Testis (tissue), 2 donors: ENCODE measurements at regions not wholly inside any gene's neighbourhood (a gene's known extent, or its start where the extent isn't known, plus 50 kb on each side); places are given as distances from the start of the nearest gene placed in this dataset.
"Not testable (repeated sequence)": the region's sequence is repeated elsewhere in the genome, so short reads cannot be mapped to it uniquely, and the experiment has no call there.

Experiments
- DNase-seq: peaks from one replicate; pipeline ENCODE4 v3.0.0-alpha.2; 2019
- H3K27ac ChIP-seq, 2 donors: fragments of 200-600 bp; sonication (generic); one replicate each; pipeline ENCODE4 v1.5.1; 2019
- H3K27me3 ChIP-seq: fragments of 200-600 bp; sonication (generic); one replicate; pipeline ENCODE4 v1.5.1; 2019
- H3K36me3 ChIP-seq: fragments of 200-600 bp; sonication (generic); one replicate; pipeline ENCODE4 v1.5.1; 2017; ENCODE audit warnings: low read depth; ENCODE audit errors: missing control alignments
- H3K4me1 ChIP-seq: fragments of 200-600 bp; sonication (generic); one replicate; pipeline ENCODE4 v1.5.1; 2019
- H3K4me3 ChIP-seq, 2 donors: fragments of 200-600 bp; sonication (generic); one replicate each; pipeline ENCODE4 v1.5.1; 2017 to 2019
- H3K9me3 ChIP-seq: fragments of 200-600 bp; sonication (generic); one replicate; pipeline ENCODE4 v1.5.1; 2017
- CTCF ChIP-seq, 3 experiments: fragments of 450-650 bp in 2 of 3; fragments of 200-600 bp in 1 of 3; sonication (generic) in 1 of 3; IDR thresholded peaks; one replicate each; pipeline ENCODE4 v1.5.1; 2016 to 2019; ENCODE audit warnings: antibody characterized with exemption in 3 of 3, mild to moderate bottlenecking in 2 of 3, moderate library complexity in 1 of 3
- POLR2A ChIP-seq: fragments of 450-650 bp; IDR thresholded peaks from one replicate; pipeline ENCODE4 v1.6.1; 2017; ENCODE audit warnings: antibody characterized with exemption, mild to moderate bottlenecking, moderate library complexity
- WGBS, 2 donors: methylation state at CpG; one replicate each; pipeline ENCODE4 v1.1.5; 2018; 5-methylcytosine and 5-hydroxymethylcytosine counted together
- intact Hi-C: fragments of 100-400 bp; cut with DNase I; formaldehyde crosslinking; loops from one replicate; pipeline ENCODE4 v1.15.1; 2023; ENCODE audit warnings: low total_unique reads

- no peak for TF ChIP-seq CTCF (IDR thresholded peaks at IDR 0.05)
- no peak for TF ChIP-seq POLR2A
- intact Hi-C loops = no loop called here
- Histone ChIP-seq H3K27me3 (no peaks in the 10 kb centered on the region), H3K36me3 (no peaks in the 10 kb centered on the region), H3K4me3 (no peak overlapping the region), H3K27ac (no peak overlapping the region), H3K9me3 (no peaks in the 10 kb centered on the region), H3K4me1 (no peaks in the 10 kb centered on the region)
- 83 to 92% methylated on average over 2 of the region's 2 CpGs for WGBS, 2 donors
- no peak for DNase-seq
Measured at GRCh38 chr5:99177796-99178195, 249.0 kb upstream of the CHD1 start.

GRCh38 chr5:99176186-99176585 is 247.4 kb upstream of the CHD1 start:
- Histone ChIP-seq H3K4me1 (no peaks in the 10 kb centered on the region), H3K9me3 (no peaks in the 10 kb centered on the region), H3K36me3 (no peaks in the 10 kb centered on the region), H3K27ac (no peak overlapping the region), H3K27me3 (no peaks in the 10 kb centered on the region), H3K4me3 (no peak overlapping the region)
- WGBS, 2 donors = 23 to 53% methylated on average over 1 of the region's 1 CpG
- intact Hi-C loops = no loop called here
- DNase-seq = no peak
- TF ChIP-seq CTCF (IDR thresholded peaks at IDR 0.05) (no peak), POLR2A (no peak)

GRCh38 chr5:99169309-99169708 is 240.5 kb upstream of the CHD1 start:
- whole genome bisulfite sequencing, 2 donors = 59 to 68% methylated on average over 3 of the region's 3 CpGs
- TF ChIP-seq POLR2A (no peak), CTCF (IDR thresholded peaks at IDR 0.05) (peak in 1 of 3 experiments; percentile 27)
- Histone ChIP-seq H3K4me3 (no peak overlapping the region), H3K9me3 (no peaks in the 10 kb centered on the region), H3K27me3 (no peaks in the 10 kb centered on the region), H3K4me1 (no peaks in the 10 kb centered on the region), H3K36me3 (no peaks in the 10 kb centered on the region), H3K27ac (no peak overlapping the region)
- intact Hi-C loops = no loop called here
- no peak for DNase-seq

GRCh38 chr5:99161538-99161937 is 232.7 kb upstream of the CHD1 start:
- WGBS, 2 donors = 93 to 94% methylated on average over 4 of the region's 4 CpGs
- intact Hi-C loops = not testable (repeated sequence)

GRCh38 chr5:99156688-99157087 is 227.9 kb upstream of the CHD1 start:
- Histone ChIP-seq H3K4me3 (no peak overlapping the region), H3K27me3 (no peaks in the 10 kb centered on the region), H3K4me1 (no peaks in the 10 kb centered on the region), H3K36me3 (no peaks in the 10 kb centered on the region), H3K27ac (no peak overlapping the region), H3K9me3 (no peaks in the 10 kb centered on the region)
- DNase-seq = no peak
- intact Hi-C loops = no loop called here
- WGBS, 2 donors = 36 to 63% methylated on average over 1 of the region's 1 CpG
- TF ChIP-seq CTCF (IDR thresholded peaks at IDR 0.05) (no peak), POLR2A (no peak)

More at GRCh38 chr5:99161538-99161937, 232.7 kb upstream of the CHD1 start:
- H3K36me3 ChIP-seq, DNase-seq, H3K27me3 ChIP-seq, H3K27ac ChIP-seq, H3K4me3 ChIP-seq, H3K4me1 ChIP-seq, H3K9me3 ChIP-seq: not testable (repeated sequence)

- WGBS, 2 donors = 88 to 100% methylated on average over 1 of the region's 1 CpG
Measured at GRCh38 chr5:99143283-99143795, 214.5 kb upstream of the CHD1 start.

More at GRCh38 chr5:99143283-99143795, 214.5 kb upstream of the CHD1 start:
- H3K27me3 ChIP-seq, DNase-seq, H3K4me1 ChIP-seq, H3K27ac ChIP-seq, H3K4me3 ChIP-seq, H3K9me3 ChIP-seq, intact Hi-C loops, H3K36me3 ChIP-seq: not testable (repeated sequence)
